Daoy (cell line): ENCODE measurements at regions not wholly inside any gene's neighbourhood (a gene's known extent, or its start where the extent isn't known, plus 50 kb on each side); places are given as distances from the start of the nearest gene placed in this dataset.

ENCODE experiments used
- DNase-seq: peaks from one replicate; pipeline ENCODE4 v3.0.0-alpha.2; 2015; ENCODE audit warnings: low read depth

DNA sequence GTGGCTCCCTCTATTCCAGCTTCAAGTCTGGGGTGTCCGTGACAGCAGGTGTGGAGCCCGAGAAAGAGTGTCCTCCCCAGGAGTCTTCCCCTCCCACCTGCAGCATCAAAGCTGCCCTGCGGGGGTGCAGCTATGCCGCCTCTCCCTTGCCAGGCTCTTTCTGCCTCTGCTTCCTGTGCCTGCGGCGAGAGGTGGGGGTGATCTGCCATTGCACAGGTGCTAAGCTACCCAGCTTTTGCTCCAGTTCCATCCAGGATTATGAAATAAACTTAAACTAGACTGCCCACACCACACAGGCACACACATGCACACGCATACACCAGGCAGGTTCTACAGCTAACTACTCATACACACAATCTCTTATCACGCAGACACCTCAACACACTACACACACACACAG is 104.7 kb upstream of the CLDN10 start:
- DNase-seq, result no peak

DNA sequence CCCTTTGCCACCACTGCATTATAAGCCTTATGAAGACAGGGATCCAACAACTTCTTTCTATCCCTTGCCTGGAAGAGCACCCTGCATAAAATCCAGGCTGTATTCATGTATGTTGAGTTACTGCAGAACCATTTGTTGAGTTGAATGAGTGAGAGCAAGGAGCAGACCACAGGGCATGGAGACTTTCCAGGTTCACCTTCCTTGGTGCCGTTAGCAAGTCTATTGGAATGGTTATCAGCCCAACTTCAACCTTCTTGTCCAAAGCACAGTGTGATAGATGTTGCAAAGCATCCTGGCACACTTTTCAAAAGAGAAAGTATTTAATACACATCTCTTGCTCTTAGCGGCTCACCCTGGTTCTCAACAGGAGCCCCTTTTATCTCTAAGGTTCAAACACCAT is 100.9 kb upstream of the CLDN10 start:
- DNase-seq, result no peak

DNA sequence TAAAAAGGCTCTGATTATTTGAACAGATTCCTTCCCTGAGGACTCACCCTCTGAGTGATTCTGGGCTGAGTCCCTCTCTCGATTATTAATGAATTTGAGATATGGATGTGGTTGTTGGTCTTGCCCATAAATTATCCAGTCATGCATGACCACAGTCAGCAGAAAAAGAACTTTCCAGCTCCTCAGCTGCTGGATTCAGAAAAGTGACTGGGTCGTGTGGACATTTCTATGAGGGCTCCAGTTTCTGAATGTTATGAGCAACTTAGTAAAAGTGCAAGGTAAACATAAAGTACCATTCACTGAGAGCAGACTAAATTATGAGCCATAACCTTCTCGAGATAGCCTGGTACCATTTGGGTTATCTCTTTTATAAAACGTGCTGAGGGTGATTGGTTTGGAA is 100.1 kb upstream of the CLDN10 start:
- DNase-seq, result no peak

DNA sequence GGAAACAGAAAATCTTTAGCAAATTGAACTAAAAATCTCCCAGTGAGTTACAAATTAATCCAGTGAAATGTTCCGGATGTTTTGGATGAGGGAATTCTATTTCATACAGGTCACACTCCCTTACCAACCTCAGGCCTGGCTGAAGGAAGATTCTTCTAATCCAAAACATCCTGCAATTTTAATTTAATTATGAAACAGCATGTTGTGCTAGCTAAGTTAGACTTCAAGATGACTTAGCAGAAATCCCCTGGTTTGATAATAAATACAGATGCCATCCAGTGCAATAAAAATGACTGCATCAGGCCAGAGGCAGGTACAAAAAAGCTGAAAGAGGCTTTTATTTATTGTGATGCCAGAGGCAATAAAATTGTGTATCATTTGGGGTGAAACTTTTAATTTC is 96.7 kb upstream of the CLDN10 start:
- DNase-seq, result no peak

DNA sequence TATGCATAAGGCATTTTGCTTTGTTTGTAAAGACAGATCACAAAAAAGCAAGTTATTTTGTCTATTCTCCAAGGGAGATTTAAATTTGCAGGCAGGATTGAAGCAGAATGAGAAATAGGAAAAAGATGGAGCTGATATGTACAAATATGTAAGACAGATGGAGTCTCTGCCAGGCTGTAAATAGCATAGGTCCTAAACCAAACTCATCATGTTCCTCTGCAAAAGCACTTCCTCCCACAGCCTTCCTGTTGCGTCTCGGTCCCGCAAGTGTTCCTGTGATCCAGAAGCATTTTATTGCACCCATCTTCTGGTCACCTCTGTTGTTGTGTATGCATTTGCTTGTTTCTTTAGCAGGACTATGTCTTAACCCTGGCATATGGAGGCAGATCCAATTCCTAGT is 95.7 kb upstream of the CLDN10 start:
- no peak for DNase-seq

DNA sequence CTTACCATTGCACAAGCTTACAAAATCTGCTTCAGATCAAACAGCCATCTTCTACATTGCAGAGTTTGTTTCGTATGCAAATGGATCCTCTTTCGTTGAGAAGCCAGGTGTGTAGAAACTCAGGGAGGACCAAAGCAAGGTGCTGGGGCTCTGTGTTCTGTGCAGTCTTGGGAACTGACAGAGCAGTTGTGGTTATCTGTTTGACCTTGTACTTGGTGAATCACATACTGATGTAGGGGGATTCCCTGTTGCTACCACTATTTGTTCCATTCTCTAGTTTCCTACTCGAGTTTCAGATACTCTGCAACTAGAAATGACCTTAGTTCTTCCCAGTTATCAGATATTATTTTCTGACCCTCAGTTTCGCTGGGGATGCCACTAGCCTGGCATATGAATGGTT is 95.2 kb upstream of the CLDN10 start:
- no peak for DNase-seq

DNA sequence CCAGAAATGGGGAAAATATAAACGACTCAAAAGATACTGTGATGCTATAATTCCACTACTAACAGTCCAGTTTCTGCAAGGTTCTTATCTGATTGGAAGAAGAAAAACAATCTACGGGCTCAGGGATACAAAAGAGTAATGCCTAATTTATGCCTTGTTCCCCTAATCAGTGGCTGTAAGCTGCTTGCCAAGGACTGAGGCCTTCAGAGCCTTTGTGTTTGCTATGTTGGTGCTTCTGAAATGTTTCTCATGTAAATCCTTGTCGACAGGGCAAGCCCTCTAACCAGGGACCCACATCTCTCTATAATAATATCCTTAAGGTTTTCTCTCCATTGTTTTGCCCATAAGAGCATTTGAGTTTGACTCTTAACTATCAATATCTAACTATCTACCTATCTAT is 89.7 kb upstream of the CLDN10 start:
- no peak for DNase-seq

DNA sequence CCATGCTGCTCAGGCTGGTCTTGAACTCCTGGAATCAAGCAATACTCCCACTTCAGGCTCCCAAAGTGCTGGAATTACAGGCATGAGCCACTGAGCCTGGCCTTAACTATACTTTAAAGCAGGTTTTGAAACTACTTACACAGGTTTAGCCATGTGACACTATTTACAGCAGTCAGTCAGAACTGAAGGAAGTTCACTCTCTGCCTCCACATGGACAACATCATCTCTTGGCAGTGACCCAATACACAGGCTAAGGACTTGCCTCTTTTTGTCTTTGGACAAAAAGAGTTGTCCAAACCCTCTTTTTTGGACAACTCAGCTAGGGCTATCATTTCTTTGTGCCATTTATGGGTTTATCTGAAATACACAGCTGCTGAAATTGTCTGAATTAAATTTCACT is 89.0 kb upstream of the CLDN10 start:
- no peak for DNase-seq

DNA sequence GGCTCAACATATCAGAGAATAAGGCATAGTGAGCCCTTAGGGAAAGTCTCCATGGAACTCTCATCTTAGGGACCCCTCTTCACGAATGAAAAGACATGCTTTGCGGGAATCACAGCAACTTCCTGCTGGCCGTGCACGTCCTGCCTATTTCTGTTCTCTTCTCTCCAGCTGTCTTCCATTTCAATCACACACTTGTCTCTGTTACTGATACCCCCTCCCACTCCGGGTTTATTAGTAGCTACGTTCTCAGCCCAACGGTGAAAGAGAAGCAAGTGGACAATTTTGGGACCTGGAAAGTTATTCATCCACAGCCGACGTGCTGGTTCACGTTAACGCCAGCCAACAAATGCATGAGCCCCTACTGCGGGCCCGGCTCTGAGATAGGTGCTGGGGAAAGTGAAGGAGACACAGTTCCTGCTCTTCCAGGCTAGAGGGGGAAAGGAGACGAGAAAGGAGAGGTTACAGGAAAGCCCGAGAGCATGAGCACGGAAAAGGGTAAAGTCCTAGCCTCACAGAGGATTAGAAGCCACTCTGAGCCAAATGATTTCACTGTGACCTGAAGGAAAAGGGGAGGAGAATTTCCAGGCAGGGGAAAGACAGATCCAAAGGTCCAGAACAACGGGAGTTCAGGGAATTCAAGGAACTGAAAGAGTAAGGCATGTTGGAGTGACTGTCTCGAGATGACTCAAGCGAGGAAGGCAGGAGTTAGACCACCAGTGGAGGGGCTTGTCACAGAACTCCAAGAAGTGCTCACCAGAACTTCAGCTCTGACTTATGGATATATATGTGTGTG is 81.8 kb upstream of the CLDN10 start:
- no peak for DNase-seq

DNA sequence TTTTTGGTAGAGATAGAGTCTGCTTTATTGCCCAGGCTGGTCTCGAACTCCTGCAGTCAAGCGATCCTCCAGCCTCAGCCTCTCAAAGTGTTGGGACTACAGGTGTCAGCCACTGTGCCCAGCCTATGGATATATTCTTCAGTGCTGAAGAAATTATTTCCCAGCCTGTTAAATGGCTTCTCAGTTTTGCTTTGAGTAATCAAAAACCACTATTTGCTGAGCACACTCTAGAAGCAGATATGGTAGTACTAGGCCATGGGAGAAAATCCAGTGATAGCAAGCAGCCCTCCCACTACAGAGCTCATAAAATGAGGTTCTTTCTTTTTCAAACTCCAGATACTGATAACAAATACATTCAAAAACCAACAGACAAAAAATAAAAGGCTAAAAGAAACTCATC is 80.6 kb upstream of the CLDN10 start:
- DNase-seq, result no peak

DNA sequence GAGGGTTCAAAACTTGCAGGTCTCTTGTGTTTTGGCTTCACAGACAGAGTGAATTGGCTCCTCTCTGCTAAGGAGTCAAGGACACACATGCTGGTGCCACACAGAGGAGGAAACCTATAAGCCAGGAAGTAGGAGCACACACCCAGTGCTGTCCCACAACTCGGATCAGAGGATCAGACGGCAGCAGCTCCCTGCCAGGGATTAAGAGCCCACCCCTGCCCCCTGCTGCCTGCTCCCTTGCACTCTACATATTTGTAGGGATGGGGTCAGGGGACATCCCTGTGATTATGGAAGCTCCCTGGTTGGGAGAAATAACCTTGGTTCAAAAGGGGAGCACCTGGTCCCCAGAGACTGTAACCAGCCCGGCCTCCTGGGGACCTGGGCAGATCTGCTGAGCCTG is 77.5 kb upstream of the CLDN10 start:
- DNase-seq, result no peak

DNA sequence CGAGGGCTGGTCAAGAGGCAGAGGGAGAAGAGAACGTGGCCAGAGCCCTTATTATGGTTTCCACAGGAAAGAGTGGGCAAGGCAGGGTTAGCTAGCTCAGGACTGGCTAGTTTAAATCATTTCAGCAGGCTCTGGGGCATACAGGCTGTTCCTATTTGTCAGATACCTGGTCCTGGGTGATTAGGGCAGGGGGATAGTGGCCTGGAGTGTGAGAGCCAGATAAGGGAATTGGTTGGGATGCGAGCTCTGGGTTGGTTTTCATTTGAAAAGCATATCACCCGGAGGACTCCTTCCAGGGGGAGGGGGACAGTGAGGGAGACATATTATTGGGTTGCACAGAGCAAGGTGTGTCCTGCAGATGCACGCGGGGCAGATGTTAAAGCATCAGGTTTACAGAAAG is 75.3 kb upstream of the CLDN10 start:
- DNase-seq, result no peak

DNA sequence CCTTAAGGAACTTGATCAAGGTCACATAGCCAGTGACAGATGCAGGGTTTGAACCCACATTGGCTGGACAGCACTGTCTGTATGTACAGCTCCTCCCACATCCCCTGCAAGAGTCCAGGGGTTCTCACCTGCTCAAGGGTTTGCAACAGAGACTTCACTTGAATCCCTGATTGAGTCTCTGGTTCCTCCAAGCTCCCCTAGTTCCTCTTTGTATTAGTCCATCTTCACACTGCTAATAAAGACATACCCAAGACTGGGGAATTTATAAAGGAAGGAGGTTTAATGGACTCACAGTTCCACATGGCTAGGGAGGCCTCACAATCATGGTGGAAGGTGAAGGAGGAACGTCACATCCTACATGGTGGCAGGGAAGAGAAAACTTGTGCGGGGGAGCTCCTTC is 72.8 kb upstream of the CLDN10 start:
- DNase-seq, result no peak

DNA sequence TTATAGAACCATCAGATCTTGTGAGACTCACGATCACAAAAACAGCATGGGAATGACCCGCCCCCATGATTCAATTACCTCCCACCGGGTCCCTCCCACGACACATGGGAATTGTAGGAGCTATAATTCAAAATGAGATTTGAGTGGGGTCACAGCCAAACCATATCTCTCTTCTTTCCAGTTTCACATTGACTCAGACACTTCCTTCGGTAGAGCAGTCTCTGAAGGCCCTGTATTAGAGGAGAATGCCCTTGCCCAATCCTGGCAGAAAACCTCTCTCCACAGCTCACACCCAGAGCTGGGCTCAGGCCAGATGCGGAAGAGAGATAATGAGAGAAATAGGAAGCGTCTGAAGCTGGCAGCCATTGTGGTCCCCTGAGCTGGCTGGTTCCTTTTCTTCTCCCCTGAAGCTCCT is 72.4 kb upstream of the CLDN10 start:
- DNase-seq, result no peak

DNA sequence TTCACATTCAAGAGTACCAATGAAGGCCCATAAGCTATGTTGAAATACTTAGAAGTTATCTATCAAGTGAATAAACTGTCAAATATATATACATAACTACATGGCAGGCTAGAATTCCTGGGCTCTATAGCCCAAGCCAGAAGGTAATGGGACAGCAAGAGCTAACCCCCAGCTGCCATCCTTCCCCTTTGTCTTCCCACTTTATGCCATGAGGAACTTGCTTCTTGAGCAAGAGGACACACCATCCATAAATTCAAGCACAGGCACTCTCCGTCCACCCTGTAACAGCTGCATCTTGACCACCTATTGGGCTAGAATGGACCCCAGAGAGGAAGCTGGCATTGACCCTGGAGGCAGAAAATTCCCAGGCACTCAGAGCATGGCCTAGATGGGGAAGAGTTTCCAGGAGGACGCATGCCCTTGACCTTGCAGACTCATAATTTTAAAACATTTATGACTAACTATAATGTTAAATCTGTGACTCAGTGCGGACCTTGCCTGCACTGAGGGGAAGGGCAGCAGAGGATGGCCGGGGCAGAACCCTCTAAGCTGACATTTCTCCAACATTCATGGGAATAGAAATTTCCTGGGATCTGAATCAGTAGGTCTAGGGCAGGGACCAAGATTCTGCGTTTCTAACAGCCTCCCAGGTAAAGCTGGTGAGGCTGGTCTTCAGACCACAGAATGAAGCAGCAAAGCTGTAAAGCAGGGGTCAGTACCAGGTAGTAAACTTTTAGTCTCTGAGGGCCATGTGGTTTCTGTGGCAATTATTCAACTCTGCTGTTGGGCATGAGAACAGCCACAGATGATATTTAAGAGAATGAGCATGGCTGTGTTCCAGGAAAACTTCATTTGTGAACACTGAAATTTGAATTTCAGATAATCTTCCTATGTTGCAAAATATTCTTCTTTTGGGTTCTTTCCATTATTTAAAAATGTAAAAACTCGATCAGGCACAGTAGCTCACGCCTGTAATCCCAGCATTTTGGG is 71.4 kb upstream of the CLDN10 start:
- DNase-seq, result no peak

DNA sequence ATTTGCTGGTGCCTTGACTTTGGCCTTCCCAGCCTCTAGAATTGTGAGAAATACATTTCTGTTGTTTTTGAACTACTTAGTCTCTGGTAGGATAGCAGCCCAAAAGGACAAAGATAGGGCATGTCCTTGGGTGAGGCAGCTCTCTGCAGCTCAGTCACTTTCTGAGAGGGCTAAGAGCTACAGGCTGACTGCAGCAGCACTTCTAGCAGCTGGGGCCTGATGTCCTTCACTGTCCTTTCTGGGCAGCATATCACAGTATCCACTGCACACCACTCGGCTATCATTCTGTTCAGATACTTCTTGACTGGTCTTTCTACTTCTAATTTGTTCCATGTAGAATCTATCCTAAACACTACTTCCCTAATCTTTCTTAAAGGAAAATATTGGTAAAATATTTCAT is 68.5 kb upstream of the CLDN10 start:
- no peak for DNase-seq

DNA sequence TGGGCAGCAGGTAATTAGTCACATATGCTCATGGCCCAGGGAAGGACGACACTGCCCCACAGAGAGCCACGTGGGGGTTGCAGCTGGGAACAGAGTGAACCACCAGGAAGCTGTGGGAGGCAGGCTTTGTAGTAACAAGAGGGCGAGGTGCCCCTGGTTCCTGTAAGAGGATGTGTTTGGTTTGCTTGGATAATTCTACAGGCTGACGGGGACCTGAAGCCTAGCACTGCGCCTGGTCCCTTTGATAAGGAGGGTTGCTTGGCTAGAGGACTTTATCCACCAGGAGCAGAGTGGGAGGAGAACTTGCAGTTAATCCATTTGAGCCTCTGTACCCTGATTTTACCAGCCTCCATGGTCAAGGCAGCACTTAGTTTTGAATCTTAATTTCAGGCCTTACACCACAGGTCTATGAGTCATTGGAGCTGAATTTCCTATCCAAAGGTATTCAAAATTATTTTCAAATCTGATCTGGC is 67.4 kb upstream of the CLDN10 start:
- peak; percentile 50 for DNase-seq

DNA sequence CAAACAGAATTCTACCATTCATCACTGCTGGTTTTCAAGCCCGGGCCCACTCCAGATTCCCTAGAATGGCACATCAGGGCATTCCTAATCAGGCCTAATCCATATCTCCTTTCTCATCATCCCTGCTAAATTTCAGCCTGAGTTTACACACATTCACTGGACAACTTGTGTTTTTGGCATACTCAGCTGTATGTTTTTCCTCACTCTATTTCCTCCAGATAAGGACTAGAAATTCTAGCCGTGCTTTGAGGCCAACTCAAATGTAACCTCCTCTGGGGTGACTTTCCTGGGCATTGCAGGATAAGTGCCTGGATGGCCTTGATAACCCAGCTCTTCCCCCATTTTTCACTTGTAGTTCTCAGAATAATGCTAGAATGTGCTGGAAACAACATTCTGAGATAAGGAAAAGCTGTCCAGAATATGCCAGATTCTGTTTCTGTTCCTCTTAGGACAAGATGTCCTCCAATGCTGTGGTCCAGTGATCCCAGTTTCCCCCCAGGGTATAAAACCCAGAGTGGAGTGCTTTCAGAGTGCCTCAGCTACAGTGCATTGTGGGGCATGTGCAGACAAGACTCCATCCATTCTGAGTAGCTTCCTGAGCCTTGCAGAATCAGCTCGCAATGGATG is 66.9 kb upstream of the CLDN10 start:
- DNase-seq, result no peak

DNA sequence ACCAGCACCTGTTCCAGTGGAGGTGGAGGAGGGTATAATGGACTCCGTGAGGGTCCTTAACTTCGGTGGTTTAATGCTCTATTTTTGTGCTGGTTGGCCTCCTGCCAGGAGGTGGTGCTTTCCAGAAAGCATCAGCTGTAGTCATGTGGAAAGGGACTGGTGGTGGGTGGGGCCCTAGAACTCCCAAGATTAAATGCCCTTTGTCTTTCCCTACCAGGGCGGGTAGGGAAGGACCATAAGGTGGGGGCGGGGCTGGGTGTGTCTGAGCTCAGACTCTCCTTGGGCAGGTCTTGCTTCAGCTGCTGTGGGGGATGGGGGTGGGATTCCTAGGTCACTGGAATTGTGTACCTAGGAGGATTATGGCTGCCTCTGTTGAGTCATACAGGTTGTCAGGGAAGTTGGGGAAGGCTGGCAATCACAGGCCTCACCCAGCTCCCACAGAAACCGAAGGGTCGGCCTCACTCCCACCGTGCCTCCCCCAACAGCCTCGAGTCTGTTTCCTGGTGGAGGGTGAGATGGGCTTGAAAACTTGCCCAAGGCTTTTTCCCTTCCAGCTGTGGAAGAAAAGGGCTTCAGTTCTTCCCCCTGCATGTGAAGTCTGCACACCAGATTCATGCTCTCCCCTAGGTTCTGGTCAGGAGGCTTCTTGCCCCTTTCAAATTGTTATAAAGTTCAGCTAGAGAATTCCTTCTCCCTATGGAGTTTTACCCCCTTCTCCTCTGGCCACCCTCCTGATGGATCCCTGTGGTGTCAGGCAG is 60.3 kb upstream of the CLDN10 start:
- DNase-seq, result no peak

DNA sequence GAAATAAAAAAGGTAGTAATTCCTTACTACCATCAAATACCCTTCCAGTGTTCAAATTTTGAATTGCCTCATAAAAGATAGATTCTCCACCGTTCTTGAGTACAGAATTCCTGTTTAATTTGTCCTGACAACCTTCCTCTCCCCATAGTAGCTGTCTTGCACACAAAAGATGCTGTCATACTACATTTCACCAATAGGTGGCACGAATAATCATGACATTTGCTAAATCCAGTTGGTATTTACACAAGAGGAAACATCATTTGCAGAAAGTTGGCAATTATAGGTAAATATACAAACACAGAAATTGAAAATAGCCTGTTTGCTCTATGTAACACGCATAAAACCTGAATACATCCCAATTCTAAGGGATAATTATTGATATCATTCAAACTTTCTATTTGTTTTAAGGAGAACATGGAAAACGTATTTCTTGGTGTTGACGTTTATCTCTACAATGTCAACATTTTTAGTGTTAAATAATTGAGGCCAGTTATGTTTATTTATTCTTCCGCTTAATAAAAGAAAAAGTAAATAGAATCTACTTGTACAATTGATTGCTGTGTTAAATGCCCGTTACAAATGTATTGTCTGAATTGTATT is 58.3 kb upstream of the CLDN10 start:
- peak; percentile 51 for DNase-seq

DNA sequence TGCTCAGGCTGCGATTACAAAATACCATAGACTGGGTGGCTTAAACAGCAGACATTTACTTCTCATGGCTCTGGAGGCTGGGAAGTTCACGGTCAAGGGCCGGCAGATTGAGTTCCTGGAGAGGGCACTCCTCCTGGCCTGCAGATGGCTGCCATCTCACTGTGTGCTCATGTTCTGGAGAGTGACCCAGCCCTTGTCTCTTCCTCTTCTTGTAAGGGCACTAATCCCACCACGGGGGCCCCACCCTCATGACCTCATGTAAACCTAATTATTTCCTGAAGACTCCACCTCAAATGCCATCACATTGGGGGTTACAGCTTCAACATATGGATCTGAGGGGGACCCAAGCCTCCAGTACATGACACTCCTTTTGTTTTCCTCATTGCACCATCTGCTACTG is 56.0 kb upstream of the CLDN10 start:
- DNase-seq, result no peak
